Small intestine (tissue), 7 donors: ENCODE measurements at regions not wholly inside any gene's neighbourhood (a gene's known extent, or its start where the extent isn't known, plus 50 kb on each side); places are given as distances from the start of the nearest gene placed in this dataset.

Source experiments
- DNase-seq, 2 donors: peaks; one replicate each; pipeline versions ENCODE4 v3.0.0 to v3.0.0-alpha.2; 2013
- FAIRE-seq: peaks from 2 replicates; lab custom pipeline; 2012; peaks lifted over from hg19 to GRCh38; lab: Jason Lieb, UNC
- H3K27ac ChIP-seq, 3 donors: one replicate each; pipeline ENCODE4 v1.5.1; 2013; ENCODE audit warnings: low read length in 2 of 3, mild to moderate bottlenecking in 2 of 3, control low read depth in 1 of 3, inconsistent platforms in 1 of 3, low read depth in 1 of 3, moderate library complexity in 1 of 3
- H3K27me3 ChIP-seq, 3 donors: one replicate each; pipeline ENCODE4 v1.6.1; 2013; ENCODE audit warnings: low read length in 3 of 3, inconsistent platforms in 1 of 3; ENCODE audit not compliant: control insufficient read depth in 3 of 3, insufficient read depth in 3 of 3
- H3K36me3 ChIP-seq, 3 donors: one replicate each; pipeline ENCODE4 v1.6.1; 2013; ENCODE audit warnings: low read length in 3 of 3, inconsistent platforms in 1 of 3, low read depth in 1 of 3, mild to moderate bottlenecking in 1 of 3, moderate library complexity in 1 of 3; ENCODE audit not compliant: control insufficient read depth in 3 of 3, insufficient read depth in 2 of 3
- H3K4me1 ChIP-seq, 3 donors: one replicate each; pipeline ENCODE4 v1.6.1; 2013; ENCODE audit warnings: low read length in 2 of 3, inconsistent platforms in 1 of 3, low read depth in 1 of 3, mild to moderate bottlenecking in 1 of 3, moderate library complexity in 1 of 3; ENCODE audit not compliant: control insufficient read depth in 3 of 3, insufficient read depth in 2 of 3
- H3K4me3 ChIP-seq, 3 donors: one replicate each; pipeline ENCODE4 v1.5.1; 2013; ENCODE audit warnings: low read length in 3 of 3, control low read depth in 1 of 3, inconsistent platforms in 1 of 3, low read depth in 1 of 3, mild to moderate bottlenecking in 1 of 3, moderate library complexity in 1 of 3
- H3K9me3 ChIP-seq, 2 donors: one replicate each; pipeline ENCODE4 v1.6.1; 2013; ENCODE audit warnings: low read depth in 1 of 2, low read length in 1 of 2; ENCODE audit not compliant: control insufficient read depth in 2 of 2, insufficient read depth in 1 of 2
- WGBS, 3 donors: extraction: QIAGEN DNeasy Blood & Tissue Kit; methylation state at CpG; one replicate each; pipeline ENCODE4 v1.1.7; 2013; 5-methylcytosine and 5-hydroxymethylcytosine counted together
- donor health status: healthy with polysubstance abuse.
- donor health status: control.
- donor health status: control.
- donor health status: Bipolar disorder and iron deficiency.
- donor health status: healthy.

DNA sequence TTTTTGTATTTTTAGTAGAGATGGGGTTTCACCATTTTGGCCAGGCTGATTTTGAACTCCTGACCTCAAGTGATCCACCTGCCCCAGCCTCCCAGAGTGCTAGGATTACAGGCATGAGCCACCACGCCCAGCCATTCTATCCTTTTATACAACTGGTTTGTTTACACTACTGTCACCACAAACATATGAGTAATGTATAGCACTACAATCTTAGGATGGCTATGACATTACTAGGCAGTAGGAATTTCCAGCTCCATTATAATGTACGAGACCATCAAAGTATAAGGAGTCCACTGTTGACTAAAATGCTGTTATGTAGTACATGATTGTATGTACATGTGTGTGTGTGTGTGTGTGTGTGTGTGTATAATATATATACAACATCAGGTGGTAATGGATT is 1126.1 kb upstream of the LRRN3 start:
- DNase-seq, result no peak
- 59 to 77% (median 74%) methylated on average over 2 of the region's 2 CpGs for WGBS, 3 donors
- Histone ChIP-seq H3K27ac (no peak overlapping the region), H3K4me1 (no peaks in the 10 kb centered on the region), H3K27me3 (no peaks in the 10 kb centered on the region), H3K36me3 (no peaks in the 10 kb centered on the region), H3K9me3 (no peaks in the 10 kb centered on the region), H3K4me3 (no peak overlapping the region)
- FAIRE-seq, result no peak

DNA sequence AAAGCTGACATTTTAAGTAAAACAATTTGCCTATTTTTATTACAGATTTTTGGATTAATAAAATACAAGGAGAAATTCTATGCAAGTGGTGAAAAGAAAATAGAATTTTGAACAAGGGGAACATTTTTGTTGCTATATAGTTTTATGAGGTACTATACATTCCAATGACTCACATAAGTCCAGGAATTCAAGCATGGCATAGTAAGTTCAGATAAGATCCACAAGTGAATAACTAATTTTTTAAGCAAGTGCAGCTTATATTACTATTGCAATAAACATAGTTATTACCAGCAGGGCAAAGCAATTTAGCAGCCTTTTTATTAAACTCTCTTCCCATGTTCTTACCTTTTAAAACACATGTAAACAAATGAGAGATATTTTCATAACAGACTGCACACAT is 1123.5 kb upstream of the LRRN3 start:
- H3K4me1 ChIP-seq, result no peaks in the 10 kb centered on the region
- DNase-seq, result no peak
- H3K27ac ChIP-seq, result no peak overlapping the region
- no peaks in the 10 kb centered on the region for H3K27me3 ChIP-seq
- no peaks in the 10 kb centered on the region for H3K9me3 ChIP-seq
- FAIRE-seq, result no peak
- no peak overlapping the region for H3K4me3 ChIP-seq
- H3K36me3 ChIP-seq, result no peaks in the 10 kb centered on the region

GRCh38 chr7:109983618-109984017 is 1107.3 kb upstream of the LRRN3 start:
- 8 to 41% (median 24%) methylated on average over 1 of the region's 1 CpG for WGBS, 3 donors
- FAIRE-seq, result no peak
- H3K27ac ChIP-seq, result no peak overlapping the region
- H3K36me3 ChIP-seq, result no peaks in the 10 kb centered on the region
- no peak overlapping the region for H3K4me3 ChIP-seq
- H3K9me3 ChIP-seq, result peaks cover 0 to 3% of the 10 kb centered on the region in 2 donors
- DNase-seq, result no peak
- no peaks in the 10 kb centered on the region for H3K4me1 ChIP-seq
- H3K27me3 ChIP-seq, result no peaks in the 10 kb centered on the region

DNA sequence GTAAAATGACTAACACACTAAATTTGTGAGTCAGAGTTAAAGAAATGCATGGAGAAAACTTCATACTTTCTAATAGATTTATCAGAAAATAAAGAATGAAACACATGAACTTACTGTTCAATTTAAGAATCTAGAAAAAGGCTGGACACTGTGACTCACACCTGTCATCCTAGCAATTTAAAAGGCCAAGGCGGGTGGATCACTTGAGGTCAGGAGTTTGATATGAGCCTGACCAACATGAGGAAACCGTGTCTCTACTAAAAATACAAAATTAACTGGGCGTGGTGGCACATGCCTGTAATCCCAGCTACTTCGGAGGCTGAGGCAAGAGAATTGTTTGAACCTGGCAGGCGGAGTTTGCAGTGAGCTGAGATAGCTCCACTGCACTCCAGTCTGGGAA is 1106.2 kb upstream of the LRRN3 start:
- Histone ChIP-seq H3K27ac (no peak overlapping the region), H3K4me3 (no peak overlapping the region), H3K27me3 (no peaks in the 10 kb centered on the region), H3K36me3 (no peaks in the 10 kb centered on the region), H3K9me3 (peaks cover 0 to 3% of the 10 kb centered on the region in 2 donors), H3K4me1 (no peaks in the 10 kb centered on the region)
- FAIRE-seq (no peak), DNase-seq (no peak)
- 64 to 78% (median 71%) methylated on average over 5 of the region's 5 CpGs for WGBS, 3 donors

GRCh38 chr7:109986701-109987100 is 1104.2 kb upstream of the LRRN3 start:
- no peak overlapping the region for H3K27ac ChIP-seq
- FAIRE-seq (no peak), DNase-seq (no peak)
- H3K4me3 ChIP-seq, result no peak overlapping the region
- no peaks in the 10 kb centered on the region for H3K4me1 ChIP-seq
- H3K9me3 ChIP-seq, result peaks cover 0 to 3% of the 10 kb centered on the region in 2 donors
- WGBS, 3 donors, result 46% methylated on average over 2 of the region's 2 CpGs
- H3K36me3 ChIP-seq, result no peaks in the 10 kb centered on the region
- no peaks in the 10 kb centered on the region for H3K27me3 ChIP-seq

DNA sequence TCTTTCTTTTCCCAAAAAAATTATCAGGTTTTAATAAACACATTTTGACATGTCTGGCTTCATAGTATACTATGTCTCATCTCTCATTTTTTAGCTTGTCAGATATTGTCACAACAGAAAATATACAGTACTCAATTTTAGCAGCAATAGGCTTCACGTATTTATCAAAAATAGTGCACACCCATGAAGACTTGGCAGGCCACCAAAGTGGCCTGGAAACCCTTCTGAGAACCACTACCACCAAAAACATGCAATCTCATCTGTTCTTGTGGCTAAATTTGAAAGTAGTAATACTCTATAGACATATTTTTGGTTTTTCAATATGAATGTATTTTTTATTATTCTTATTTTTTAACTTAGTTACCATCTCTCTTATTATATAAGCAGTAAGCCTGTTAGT is 1094.5 kb upstream of the LRRN3 start:
- Histone ChIP-seq H3K27ac (no peak overlapping the region), H3K4me3 (no peak overlapping the region), H3K27me3 (no peaks in the 10 kb centered on the region), H3K36me3 (no peaks in the 10 kb centered on the region), H3K4me1 (no peaks in the 10 kb centered on the region), H3K9me3 (no peaks in the 10 kb centered on the region)
- no peak for DNase-seq
- no peak for FAIRE-seq
- 61 to 65% (median 62%) methylated on average over 1 of the region's 1 CpG for whole genome bisulfite sequencing, 3 donors

DNA sequence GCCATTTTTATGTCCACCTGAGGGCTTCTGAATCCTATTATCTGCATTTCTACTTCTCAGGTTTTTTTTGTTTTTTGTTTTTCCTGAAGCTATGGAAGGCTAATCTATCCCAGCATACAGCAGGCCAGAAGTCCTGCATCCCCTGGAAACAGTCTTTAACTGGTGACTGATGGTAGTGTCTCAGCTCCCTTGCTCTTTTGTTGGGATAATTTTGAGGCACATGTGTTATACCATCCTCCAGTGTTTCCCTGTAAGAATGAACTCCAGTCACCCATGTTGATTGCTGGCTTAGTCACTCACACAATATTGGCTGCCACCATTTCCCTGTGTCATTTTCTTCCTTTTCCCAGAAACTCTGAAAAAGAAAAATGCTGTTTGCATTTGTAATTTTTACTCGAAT is 1094.0 kb upstream of the LRRN3 start:
- no peaks in the 10 kb centered on the region for H3K9me3 ChIP-seq
- no peak overlapping the region for H3K4me3 ChIP-seq
- 59 to 74% (median 65%) methylated on average over 1 of the region's 1 CpG for WGBS, 3 donors
- DNase-seq (no peak), FAIRE-seq (no peak)
- H3K4me1 ChIP-seq, result no peaks in the 10 kb centered on the region
- no peak overlapping the region for H3K27ac ChIP-seq
- H3K27me3 ChIP-seq, result no peaks in the 10 kb centered on the region
- H3K36me3 ChIP-seq, result no peaks in the 10 kb centered on the region

DNA sequence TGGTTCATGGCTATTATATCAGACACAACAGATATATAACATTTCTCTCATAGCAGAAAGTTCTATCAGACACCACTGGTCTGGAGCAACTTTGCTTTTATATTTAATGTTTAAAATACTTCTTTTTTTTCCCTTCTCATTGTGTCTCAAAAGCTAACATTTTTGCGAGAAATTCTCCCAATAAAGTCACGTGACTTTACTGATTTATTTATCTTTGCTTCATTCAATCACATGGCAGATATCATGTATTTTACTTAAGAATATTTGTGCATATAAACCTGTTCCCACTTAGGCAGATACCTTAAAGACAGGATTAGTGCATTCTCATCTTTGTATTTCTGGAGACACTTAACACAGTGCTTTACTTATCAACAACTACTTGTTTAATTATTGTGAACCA is 1093.1 kb upstream of the LRRN3 start:
- Histone ChIP-seq H3K4me3 (no peak overlapping the region), H3K27me3 (no peaks in the 10 kb centered on the region), H3K27ac (no peak overlapping the region), H3K4me1 (no peaks in the 10 kb centered on the region), H3K9me3 (no peaks in the 10 kb centered on the region), H3K36me3 (no peaks in the 10 kb centered on the region)
- DNase-seq (no peak), FAIRE-seq (no peak)
- WGBS, 3 donors, result 91% methylated on average over 2 of the region's 2 CpGs

DNA sequence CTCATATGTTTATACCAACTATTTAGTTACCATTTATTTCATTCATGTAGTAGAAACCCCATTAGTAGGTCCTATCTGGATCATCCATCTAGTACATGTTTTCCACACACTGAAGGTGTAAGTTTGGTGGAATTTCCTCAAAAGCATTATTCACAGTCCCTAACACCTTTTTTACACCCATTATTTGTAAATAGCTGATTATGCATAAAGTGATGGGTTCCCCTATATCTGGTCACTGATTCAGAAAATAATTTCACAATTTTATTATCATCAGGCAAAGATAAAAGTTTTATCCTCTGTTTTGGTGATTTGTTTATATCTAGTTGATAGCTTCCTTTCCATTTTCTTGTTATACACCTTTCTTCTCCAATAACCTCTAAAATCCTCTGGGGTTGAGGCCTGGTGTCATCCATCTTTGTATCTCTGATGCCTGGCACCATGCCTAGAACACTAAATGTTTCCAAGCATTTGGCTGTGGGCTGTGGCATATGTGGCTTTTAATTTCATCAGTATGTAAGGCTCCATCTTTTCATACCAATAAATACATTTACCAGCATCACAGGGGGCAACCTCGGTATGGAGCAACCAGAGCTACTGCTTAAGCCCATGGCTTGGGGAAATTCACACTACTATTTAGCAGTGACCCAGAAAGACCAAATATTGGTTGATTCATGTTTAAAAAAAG is 1089.5 kb upstream of the LRRN3 start:
- no peak overlapping the region for H3K4me3 ChIP-seq
- H3K4me1 ChIP-seq, result no peaks in the 10 kb centered on the region
- H3K36me3 ChIP-seq, result no peaks in the 10 kb centered on the region
- WGBS, 3 donors, result 74 to 81% (median 74%) methylated on average over 1 of the region's 1 CpG
- no peak overlapping the region for H3K27ac ChIP-seq
- no peaks in the 10 kb centered on the region for H3K9me3 ChIP-seq
- no peak for DNase-seq
- FAIRE-seq, result no peak
- no peaks in the 10 kb centered on the region for H3K27me3 ChIP-seq
